ENCODE measurements at regions not wholly inside any gene's neighbourhood (a gene's known extent, or its start where the extent isn't known, plus 50 kb on each side); places are given as distances from the start of the nearest gene placed in this dataset.

DNA sequence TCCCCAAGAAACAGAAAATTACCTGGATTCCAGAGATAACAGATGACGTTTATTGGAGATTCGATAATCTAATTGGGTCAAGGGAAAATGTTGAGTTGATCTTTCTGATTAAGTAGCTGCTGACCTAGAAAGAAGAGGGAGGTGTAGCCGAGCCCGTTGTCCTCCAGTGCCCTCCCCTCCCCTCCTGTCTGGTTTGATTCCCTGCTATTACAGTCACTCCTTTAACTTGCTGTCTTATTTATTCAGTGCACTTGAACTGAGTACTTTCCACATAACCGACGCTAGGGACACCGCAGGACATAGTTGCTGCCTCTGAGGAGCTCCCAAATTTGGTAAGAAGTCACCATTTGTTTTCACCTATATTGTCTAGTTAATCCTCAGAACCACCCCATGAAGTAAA lies 103.7 kb downstream of the AQP9 start:
- TF ChIP-seq, protein P1, sequence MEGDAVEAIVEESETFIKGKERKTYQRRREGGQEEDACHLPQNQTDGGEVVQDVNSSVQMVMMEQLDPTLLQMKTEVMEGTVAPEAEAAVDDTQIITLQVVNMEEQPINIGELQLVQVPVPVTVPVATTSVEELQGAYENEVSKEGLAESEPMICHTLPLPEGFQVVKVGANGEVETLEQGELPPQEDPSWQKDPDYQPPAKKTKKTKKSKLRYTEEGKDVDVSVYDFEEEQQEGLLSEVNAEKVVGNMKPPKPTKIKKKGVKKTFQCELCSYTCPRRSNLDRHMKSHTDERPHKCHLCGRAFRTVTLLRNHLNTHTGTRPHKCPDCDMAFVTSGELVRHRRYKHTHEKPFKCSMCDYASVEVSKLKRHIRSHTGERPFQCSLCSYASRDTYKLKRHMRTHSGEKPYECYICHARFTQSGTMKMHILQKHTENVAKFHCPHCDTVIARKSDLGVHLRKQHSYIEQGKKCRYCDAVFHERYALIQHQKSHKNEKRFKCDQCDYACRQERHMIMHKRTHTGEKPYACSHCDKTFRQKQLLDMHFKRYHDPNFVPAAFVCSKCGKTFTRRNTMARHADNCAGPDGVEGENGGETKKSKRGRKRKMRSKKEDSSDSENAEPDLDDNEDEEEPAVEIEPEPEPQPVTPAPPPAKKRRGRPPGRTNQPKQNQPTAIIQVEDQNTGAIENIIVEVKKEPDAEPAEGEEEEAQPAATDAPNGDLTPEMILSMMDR (IDR thresholded peaks at IDR 0.05) = peak in 1 of 6 experiments; percentile 43
- TF ChIP-seq POLR2A (IDR thresholded peaks at IDR 0.05) (no peak), POLR2AphosphoS5 (IDR thresholded peaks at IDR 0.05) (no peak), EP300 (IDR thresholded peaks at IDR 0.05) (peak in 1 of 4 donors; percentile 22)

Data from upper lobe of left lung (tissue), 4 donors.